Mesendoderm (in vitro differentiated cells): ENCODE measurements at regions not wholly inside any gene's neighbourhood (a gene's known extent, or its start where the extent isn't known, plus 50 kb on each side); places are given as distances from the start of the nearest gene placed in this dataset.
A peak's percentile ranks its signal among the peaks of the same experiment; 100 is the strongest.
"Not testable (repeated sequence)": the region's sequence is repeated elsewhere in the genome, so short reads cannot be mapped to it uniquely, and the experiment has no call there.

Source experiments
- DNase-seq: peaks from one replicate; pipeline ENCODE4 v3.0.0; 2013
- H2AK5ac ChIP-seq: 2 replicates; pipeline ENCODE4 v1.6.1; 2013; ENCODE audit warnings: low read length, inconsistent platforms
- H2BK120ac ChIP-seq: 2 replicates; pipeline ENCODE4 v1.6.1; 2013; ENCODE audit warnings: low read depth, mild to moderate bottlenecking, low read length, moderate library complexity, mixed read lengths
- H2BK15ac ChIP-seq: replicated peaks from 2 replicates; pipeline ENCODE4 v1.6.1; 2013; ENCODE audit warnings: low read depth, mild to moderate bottlenecking, moderate library complexity
- H2BK5ac ChIP-seq: 2 replicates; pipeline ENCODE4 v1.6.1; 2013; ENCODE audit warnings: low read length, inconsistent platforms
- H3K18ac ChIP-seq: 2 replicates; pipeline ENCODE4 v1.6.1; 2013; ENCODE audit warnings: mild to moderate bottlenecking, low read length, mixed read lengths
- H3K23ac ChIP-seq: one replicate; pipeline ENCODE4 v1.6.1; 2013; ENCODE audit warnings: low read length
- H3K27ac ChIP-seq: 2 replicates; pipeline ENCODE4 v1.5.1; 2013; ENCODE audit warnings: low read depth, mild to moderate bottlenecking, inconsistent platforms, low read length, moderate library complexity
- H3K27me3 ChIP-seq: 2 replicates; pipeline ENCODE4 v1.6.1; 2013; ENCODE audit warnings: low read length, control low read depth, mild to moderate bottlenecking, inconsistent platforms; ENCODE audit not compliant: insufficient read depth, poor library complexity
- H3K36me3 ChIP-seq: 2 replicates; pipeline ENCODE4 v1.6.1; 2013; ENCODE audit warnings: low read length, inconsistent platforms; ENCODE audit not compliant: control insufficient read depth, insufficient read depth
- H3K4ac ChIP-seq: one replicate; pipeline ENCODE4 v1.6.1; 2013; ENCODE audit warnings: low read depth, mild to moderate bottlenecking, low read length, moderate library complexity
- H3K4me1 ChIP-seq: 2 replicates; pipeline ENCODE4 v1.6.1; 2013; ENCODE audit warnings: low read depth, low read length, inconsistent platforms; ENCODE audit not compliant: control insufficient read depth
- H3K4me2 ChIP-seq: 2 replicates; pipeline ENCODE4 v1.6.1; 2013; ENCODE audit warnings: low read length
- H3K4me3 ChIP-seq: 2 replicates; pipeline ENCODE4 v1.5.1; 2013; ENCODE audit warnings: mild to moderate bottlenecking, low read length
- H3K56ac ChIP-seq: one replicate; pipeline ENCODE4 v1.6.1; 2013; ENCODE audit warnings: low read length
- H3K79me1 ChIP-seq: 2 replicates; pipeline ENCODE4 v1.6.1; 2013; ENCODE audit warnings: low read length, inconsistent platforms
- H3K79me2 ChIP-seq: 2 replicates; pipeline ENCODE4 v1.6.1; 2013; ENCODE audit warnings: mild to moderate bottlenecking, low read length; ENCODE audit not compliant: control insufficient read depth, insufficient read depth
- H3K9ac ChIP-seq: 2 replicates; pipeline ENCODE4 v1.6.1; 2013; ENCODE audit warnings: low read length, inconsistent platforms
- H4K5ac ChIP-seq: one replicate; pipeline ENCODE4 v1.6.1; 2013; ENCODE audit warnings: low read length
- H4K8ac ChIP-seq: one replicate; pipeline ENCODE4 v1.6.1; 2013; ENCODE audit warnings: low read depth, mild to moderate bottlenecking, control low read depth, low read length, moderate library complexity
- WGBS: extraction: QIAGEN DNeasy Blood & Tissue Kit; methylation state at CpG from one replicate; pipeline ENCODE4 v1.1.7; 2013; ENCODE audit warnings: low lambda C conversion rate, missing lambda C conversion rate; ENCODE audit not compliant: insufficient coverage; ENCODE audit errors: extremely low coverage; 5-methylcytosine and 5-hydroxymethylcytosine counted together

GRCh38 chr18:46220116-46220515 lies 115.9 kb downstream of the HAUS1 start:
- Histone ChIP-seq H3K79me2 (no peaks in the 10 kb centered on the region), H3K23ac (no peak overlapping the region), H3K79me1 (peaks cover 6% of the 10 kb centered on the region), H3K4me3 (no peak overlapping the region), H2BK120ac (no peak overlapping the region), H3K56ac (no peak overlapping the region), H3K36me3 (no peaks in the 10 kb centered on the region), H3K4me1 (peaks cover 2% of the 10 kb centered on the region), H3K27me3 (no peaks in the 10 kb centered on the region), H3K4ac (no peak overlapping the region), H4K5ac (no peak overlapping the region), H4K8ac (no peak overlapping the region), H3K9ac (no peak overlapping the region), H3K18ac (no peak overlapping the region), H3K4me2 (no peak overlapping the region), H2BK15ac (no peak overlapping the region), H2BK5ac (no peak overlapping the region), H3K27ac (no peak overlapping the region), H2AK5ac (no peak overlapping the region)
- whole genome bisulfite sequencing = no CpG with 5 or more reads among the region's 3 CpGs
- DNase-seq = no peak

GRCh38 chr18:46222093-46222492 lies 117.9 kb downstream of the HAUS1 start:
- Histone ChIP-seq H4K5ac (no peak overlapping the region), H2AK5ac (no peak overlapping the region), H3K9ac (no peak overlapping the region), H3K27ac (no peak overlapping the region), H3K27me3 (no peaks in the 10 kb centered on the region), H3K18ac (no peak overlapping the region), H2BK15ac (no peak overlapping the region), H3K56ac (no peak overlapping the region), H4K8ac (no peak overlapping the region), H3K79me2 (no peaks in the 10 kb centered on the region), H3K4me1 (peaks cover 2% of the 10 kb centered on the region), H3K23ac (no peak overlapping the region), H3K36me3 (no peaks in the 10 kb centered on the region), H3K4ac (no peak overlapping the region), H3K4me2 (no peak overlapping the region), H2BK5ac (no peak overlapping the region), H2BK120ac (no peak overlapping the region), H3K4me3 (no peak overlapping the region), H3K79me1 (peaks cover 6% of the 10 kb centered on the region)
- no peak for DNase-seq
- WGBS = no CpG with 5 or more reads among the region's 3 CpGs

GRCh38 chr18:46222710-46223360 lies 118.7 kb downstream of the HAUS1 start:
- Histone ChIP-seq H3K18ac (no peak overlapping the region), H3K79me2 (no peaks in the 10 kb centered on the region), H2BK120ac (no peak overlapping the region), H3K23ac (no peak overlapping the region), H4K8ac (no peak overlapping the region), H3K4me1 (peaks cover 2% of the 10 kb centered on the region), H3K4me2 (no peak overlapping the region), H3K9ac (no peak overlapping the region), H4K5ac (no peak overlapping the region), H3K27me3 (no peaks in the 10 kb centered on the region), H3K27ac (no peak overlapping the region), H3K79me1 (peaks cover 6% of the 10 kb centered on the region), H2BK5ac (no peak overlapping the region), H3K56ac (peak overlapping the region; percentile 31), H2AK5ac (no peak overlapping the region), H3K4ac (no peak overlapping the region), H3K36me3 (no peaks in the 10 kb centered on the region), H2BK15ac (no peak overlapping the region), H3K4me3 (no peak overlapping the region)
- no CpG with 5 or more reads among the region's 8 CpGs for WGBS
- no peak for DNase-seq

GRCh38 chr18:46224181-46224775 lies 120.1 kb downstream of the HAUS1 start:
- WGBS = no CpG with 5 or more reads among the region's 2 CpGs
- no peak overlapping the region for H2BK5ac ChIP-seq
- H3K18ac ChIP-seq = no peak overlapping the region
- no peak overlapping the region for H3K4ac ChIP-seq
- DNase-seq = no peak
- no peaks in the 10 kb centered on the region for H3K79me2 ChIP-seq
- no peaks in the 10 kb centered on the region for H3K27me3 ChIP-seq
- no peaks in the 10 kb centered on the region for H3K36me3 ChIP-seq
- H2BK120ac ChIP-seq = no peak overlapping the region
- H3K27ac ChIP-seq = no peak overlapping the region
- peaks cover 5% of the 10 kb centered on the region for H3K79me1 ChIP-seq
- H3K4me1 ChIP-seq = peaks cover 2% of the 10 kb centered on the region
- no peak overlapping the region for H4K5ac ChIP-seq
- no peak overlapping the region for H3K9ac ChIP-seq
- no peak overlapping the region for H3K4me3 ChIP-seq
- no peak overlapping the region for H2BK15ac ChIP-seq
- no peak overlapping the region for H3K4me2 ChIP-seq
- no peak overlapping the region for H4K8ac ChIP-seq
- H3K56ac ChIP-seq = no peak overlapping the region
- no peak overlapping the region for H2AK5ac ChIP-seq
- no peak overlapping the region for H3K23ac ChIP-seq

- Histone ChIP-seq H3K9ac (no peak overlapping the region), H3K4ac (no peak overlapping the region), H2BK5ac (no peak overlapping the region), H4K5ac (no peak overlapping the region), H3K4me3 (no peak overlapping the region), H3K79me2 (no peaks in the 10 kb centered on the region), H3K36me3 (no peaks in the 10 kb centered on the region), H4K8ac (no peak overlapping the region), H3K79me1 (peaks cover 2% of the 10 kb centered on the region), H3K27me3 (no peaks in the 10 kb centered on the region), H3K23ac (no peak overlapping the region), H2AK5ac (no peak overlapping the region), H3K56ac (no peak overlapping the region), H3K27ac (no peak overlapping the region), H2BK120ac (no peak overlapping the region), H3K4me1 (peaks cover 2% of the 10 kb centered on the region), H2BK15ac (no peak overlapping the region), H3K18ac (no peak overlapping the region), H3K4me2 (no peak overlapping the region)
- no CpG with 5 or more reads among the region's 1 CpG for WGBS
- no peak for DNase-seq
Observed at GRCh38 chr18:46226461-46226860, 122.3 kb downstream of the HAUS1 start.

GRCh38 chr18:46229641-46230040 lies 125.5 kb downstream of the HAUS1 start:
- not testable (repeated sequence) for DNase-seq, H2BK15ac ChIP-seq, H3K36me3 ChIP-seq, H2BK5ac ChIP-seq, H3K4me2 ChIP-seq, H4K8ac ChIP-seq, H3K27me3 ChIP-seq, H3K4ac ChIP-seq, H3K4me1 ChIP-seq, H3K18ac ChIP-seq, H3K27ac ChIP-seq, H4K5ac ChIP-seq, H2BK120ac ChIP-seq, H2AK5ac ChIP-seq, H3K79me2 ChIP-seq, H3K79me1 ChIP-seq, H3K23ac ChIP-seq, H3K56ac ChIP-seq, H3K9ac ChIP-seq, H3K4me3 ChIP-seq
- no CpG with 5 or more reads among the region's 11 CpGs for WGBS
